Endodermal cell (in vitro differentiated cells): ENCODE measurements at regions not wholly inside any gene's neighbourhood (a gene's known extent, or its start where the extent isn't known, plus 50 kb on each side); places are given as distances from the start of the nearest gene placed in this dataset.

Experiments used
- DNase-seq: peaks from one replicate; pipeline ENCODE4 v3.0.0-alpha.2; 2017
- H3K27ac ChIP-seq: 2 replicates; pipeline ENCODE4 v1.5.1; 2013; ENCODE audit warnings: mild to moderate bottlenecking, low read depth, low read length, moderate library complexity
- H3K27me3 ChIP-seq: 2 replicates; pipeline ENCODE4 v1.6.1; 2013; ENCODE audit warnings: mild to moderate bottlenecking, low read length, moderate library complexity; ENCODE audit not compliant: insufficient read depth, control insufficient read depth, poor library complexity, severe bottlenecking
- H3K36me3 ChIP-seq: 2 replicates; pipeline ENCODE4 v1.7.0; 2013; ENCODE audit warnings: mild to moderate bottlenecking, low read length, moderate library complexity; ENCODE audit not compliant: control insufficient read depth, insufficient read depth
- H3K4me1 ChIP-seq: one replicate; pipeline ENCODE4 v1.7.0; 2013; ENCODE audit warnings: low read length; ENCODE audit not compliant: control insufficient read depth, insufficient read depth
- H3K4me3 ChIP-seq: 2 replicates; pipeline ENCODE4 v1.5.1; 2013; ENCODE audit warnings: mild to moderate bottlenecking, low read length, moderate library complexity
- H3K9ac ChIP-seq: 2 replicates; pipeline ENCODE4 v1.6.1; 2013; ENCODE audit warnings: mild to moderate bottlenecking, low read length, moderate library complexity; ENCODE audit not compliant: poor library complexity, severe bottlenecking; ENCODE audit errors: extremely low read depth
- H3K9me3 ChIP-seq: 2 replicates; pipeline ENCODE4 v1.6.1; 2013; ENCODE audit warnings: mild to moderate bottlenecking, low read length, moderate library complexity; ENCODE audit not compliant: control insufficient read depth
- H3K27ac Mint-ChIP-seq: 2 replicates; pipeline ENCODE4 v1.8.0; 2020; ENCODE audit warnings: mixed read lengths
- H3K27me3 Mint-ChIP-seq: 2 replicates; pipeline ENCODE4 v1.8.0; 2021; ENCODE audit warnings: mild to moderate bottlenecking, mixed read lengths; ENCODE audit not compliant: insufficient read depth
- H3K36me3 Mint-ChIP-seq: 2 replicates; pipeline ENCODE4 v1.8.0; 2020; ENCODE audit warnings: low read depth, mixed read lengths
- H3K4me1 Mint-ChIP-seq: 2 replicates; pipeline ENCODE4 v1.8.0; 2020; ENCODE audit warnings: mixed read lengths
- H3K4me3 Mint-ChIP-seq: 2 replicates; pipeline ENCODE4 v1.8.0; 2020; ENCODE audit warnings: mild to moderate bottlenecking, moderate library complexity, mixed read lengths
- H3K9me3 Mint-ChIP-seq: 2 replicates; pipeline ENCODE4 v1.8.0; 2020; ENCODE audit warnings: mild to moderate bottlenecking, mixed read lengths
- CTCF ChIP-seq: fragments of 200-600 bp; sonication (generic); conservative IDR thresholded peaks from 2 replicates; pipeline ENCODE4 v1.5.0; 2021; ENCODE audit warnings: antibody characterized with exemption, mild to moderate bottlenecking
- WGBS, 2 experiments: methylation state at CpG; one replicate each; pipeline versions ENCODE4 v1.1.5 to v1.1.7; 2013; ENCODE audit warnings: missing lambda C conversion rate in 2 of 2, mixed read lengths in 1 of 2; ENCODE audit not compliant: insufficient coverage in 1 of 2, insufficient read length in 1 of 2; 5-methylcytosine and 5-hydroxymethylcytosine counted together

- Histone ChIP-seq H3K27me3 (no peaks in the 10 kb centered on the region), H3K27ac (no peak overlapping the region), H3K4me3 (no peak overlapping the region), H3K9ac (no peak overlapping the region), H3K9me3 (no peaks in the 10 kb centered on the region), H3K4me1 (no peaks in the 10 kb centered on the region), H3K36me3 (no peaks in the 10 kb centered on the region)
- no peak for DNase-seq
- peaks cover 10% of the 10 kb centered on the region for H3K9me3 Mint-ChIP-seq
- H3K4me1 Mint-ChIP-seq: no peaks in the 10 kb centered on the region
- no peaks in the 10 kb centered on the region for H3K36me3 Mint-ChIP-seq
- H3K27ac Mint-ChIP-seq: no peak overlapping the region
- H3K4me3 Mint-ChIP-seq: no peak overlapping the region
- no peaks in the 10 kb centered on the region for H3K27me3 Mint-ChIP-seq
- TF ChIP-seq CTCF: no peak
Measured at GRCh38 chr7:46451846-46452245, 530.8 kb upstream of the IGFBP3 start.

GRCh38 chr7:46450886-46451285 is 529.8 kb upstream of the IGFBP3 start:
- H3K27ac Mint-ChIP-seq: no peak overlapping the region
- no peaks in the 10 kb centered on the region for H3K4me1 ChIP-seq
- no peak overlapping the region for H3K4me3 ChIP-seq
- no peak for TF ChIP-seq CTCF
- H3K9me3 Mint-ChIP-seq: peaks cover 10% of the 10 kb centered on the region
- no peaks in the 10 kb centered on the region for H3K27me3 Mint-ChIP-seq
- no peak for DNase-seq
- no peaks in the 10 kb centered on the region for H3K36me3 ChIP-seq
- H3K9me3 ChIP-seq: no peaks in the 10 kb centered on the region
- no peak overlapping the region for H3K27ac ChIP-seq
- no peak overlapping the region for H3K9ac ChIP-seq
- no peaks in the 10 kb centered on the region for H3K4me1 Mint-ChIP-seq
- no peak overlapping the region for H3K4me3 Mint-ChIP-seq
- H3K36me3 Mint-ChIP-seq: no peaks in the 10 kb centered on the region
- H3K27me3 ChIP-seq: no peaks in the 10 kb centered on the region

- no peak for TF ChIP-seq CTCF
- 100% methylated on average over 1 to 2 of the region's 2 CpGs for WGBS, 2 experiments
- Histone ChIP-seq H3K9ac (no peak overlapping the region), H3K9me3 (no peaks in the 10 kb centered on the region), H3K4me1 (no peaks in the 10 kb centered on the region), H3K36me3 (no peaks in the 10 kb centered on the region), H3K27ac (no peak overlapping the region), H3K27me3 (no peaks in the 10 kb centered on the region), H3K4me3 (no peak overlapping the region)
- Mint-ChIP-seq H3K9me3 (peaks cover 10% of the 10 kb centered on the region), H3K4me3 (no peak overlapping the region), H3K4me1 (no peaks in the 10 kb centered on the region), H3K27me3 (no peaks in the 10 kb centered on the region), H3K27ac (no peak overlapping the region), H3K36me3 (no peaks in the 10 kb centered on the region)
- DNase-seq: no peak
Measured at GRCh38 chr7:46450425-46450824, 529.4 kb upstream of the IGFBP3 start.
